ENCODE measurements at regions not wholly inside any gene's neighbourhood (a gene's known extent, or its start where the extent isn't known, plus 50 kb on each side); places are given as distances from the start of the nearest gene placed in this dataset.

GRCh38 chr11:57121996-57122395 lies 59.8 kb upstream of the LRRC55 start:
- H3K4me3 ChIP-seq (ENCODE audit: low read length), result no peak overlapping the region
- TF ChIP-seq CTCF (conservative IDR thresholded peaks at IDR 0.05; ENCODE audit: low read depth, low read length), result no peak
- DNase-seq (ENCODE audit: low read depth), result no peak

- no peak for DNase-seq (ENCODE audit: low read depth)
- TF ChIP-seq CTCF (conservative IDR thresholded peaks at IDR 0.05; ENCODE audit: low read depth, low read length), result no peak
- H3K4me3 ChIP-seq (ENCODE audit: low read length), result no peak overlapping the region
Measured at GRCh38 chr11:57123590-57123989, 58.2 kb upstream of the LRRC55 start.

GRCh38 chr11:57124505-57124904 lies 57.2 kb upstream of the LRRC55 start:
- TF ChIP-seq CTCF (conservative IDR thresholded peaks at IDR 0.05; ENCODE audit: low read depth, low read length), result no peak
- no peak for DNase-seq (ENCODE audit: low read depth)

GRCh38 chr11:57124917-57125316 lies 56.8 kb upstream of the LRRC55 start:
- no peak for DNase-seq (ENCODE audit: low read depth)
- no peak overlapping the region for H3K4me3 ChIP-seq (ENCODE audit: low read length)
- no peak for TF ChIP-seq CTCF (conservative IDR thresholded peaks at IDR 0.05; ENCODE audit: low read depth, low read length)

More at GRCh38 chr11:57124505-57124904, 57.2 kb upstream of the LRRC55 start:
- no peak overlapping the region for H3K4me3 ChIP-seq (ENCODE audit: low read length)

DNA sequence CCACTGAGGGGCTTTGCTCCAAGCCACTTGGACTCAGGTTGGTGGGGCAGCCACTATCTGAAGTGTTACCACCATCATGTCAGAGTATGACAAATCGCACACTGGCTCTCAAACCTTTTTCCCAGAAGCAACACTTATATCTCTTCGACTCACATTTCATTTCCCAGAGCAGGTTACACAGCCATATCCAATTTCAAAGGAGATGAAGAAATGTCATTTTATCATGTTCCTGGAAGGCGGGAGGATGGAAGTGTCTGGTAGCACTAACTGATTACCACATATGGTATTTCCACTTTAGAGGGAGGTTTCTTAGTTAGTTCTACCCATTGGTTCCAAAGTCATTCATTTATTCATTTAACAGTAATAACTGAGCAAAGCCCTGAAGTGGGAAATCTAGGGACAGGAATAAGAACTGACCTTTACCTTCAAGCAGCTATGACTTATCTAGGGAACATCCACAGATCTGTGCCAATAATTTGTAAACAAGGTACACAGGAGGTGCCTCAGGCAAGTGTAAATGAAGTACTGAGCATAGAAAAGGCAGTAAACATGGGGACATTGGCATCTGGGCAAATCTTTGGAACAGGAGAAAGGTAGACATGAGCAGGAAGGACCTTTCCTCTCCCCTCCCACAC lies 54.9 kb upstream of the LRRC55 start:
- no peak for DNase-seq (ENCODE audit: low read depth)
- no peak overlapping the region for H3K4me3 ChIP-seq (ENCODE audit: low read length)
- TF ChIP-seq CTCF (conservative IDR thresholded peaks at IDR 0.05; ENCODE audit: low read depth, low read length), result no peak

GRCh38 chr11:57131080-57131790 lies 50.5 kb upstream of the LRRC55 start:
- TF ChIP-seq CTCF (conservative IDR thresholded peaks at IDR 0.05; ENCODE audit: low read depth, low read length), result peak; percentile 78
- DNase-seq (ENCODE audit: low read depth), result no peak
- no peak overlapping the region for H3K4me3 ChIP-seq (ENCODE audit: low read length)

Data from retinal pigment epithelial cell (primary cell).